ENCODE measurements at regions not wholly inside any gene's neighbourhood (a gene's known extent, or its start where the extent isn't known, plus 50 kb on each side); places are given as distances from the start of the nearest gene placed in this dataset.
"Not testable (repeated sequence)": the region's sequence is repeated elsewhere in the genome, so short reads cannot be mapped to it uniquely, and the experiment has no call there.

DNA sequence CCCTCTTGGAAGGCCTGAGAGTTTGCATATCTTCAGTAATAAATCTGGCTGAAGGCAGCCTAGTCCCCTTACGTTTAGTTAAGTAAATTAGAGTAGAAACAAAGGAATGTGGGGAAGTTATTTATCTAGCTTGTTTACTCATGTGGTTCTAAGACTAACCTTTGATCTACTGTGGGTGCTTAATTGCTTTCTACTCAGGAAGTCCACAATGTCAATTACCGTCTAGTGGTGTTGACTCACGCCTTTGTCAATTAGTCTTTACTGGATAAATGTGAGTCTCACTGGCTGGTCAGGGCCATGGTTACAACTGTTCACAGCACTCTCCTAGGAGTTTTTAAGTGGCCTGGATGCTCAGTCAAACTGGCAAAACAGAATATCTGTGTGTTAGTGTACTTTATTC, 2338.4 kb downstream of the TP53TG3F start:
- Histone ChIP-seq H3K27me3 (ENCODE audit: insufficient read depth, poor library complexity, severe bottlenecking) (no peaks in the 10 kb centered on the region), H3K27ac (replicated peaks) (no peak overlapping the region), H3K4me3 (replicated peaks; ENCODE audit: insufficient read depth, low read length) (no peak overlapping the region)
- DNase-seq (ENCODE audit: low read depth in 1 of 2, low spot score in 1 of 2): no peak
- no peak for TF ChIP-seq GABPA (IDR thresholded peaks at IDR 0.05; ENCODE audit: low read depth)
- TF ChIP-seq SPI1 (IDR thresholded peaks at IDR 0.05; ENCODE audit: borderline replicate concordance, low read depth): no peak
- no peak for TF ChIP-seq POLR2AphosphoS5 (IDR thresholded peaks at IDR 0.05; ENCODE audit: low read depth)
- TF ChIP-seq, protein P1, sequence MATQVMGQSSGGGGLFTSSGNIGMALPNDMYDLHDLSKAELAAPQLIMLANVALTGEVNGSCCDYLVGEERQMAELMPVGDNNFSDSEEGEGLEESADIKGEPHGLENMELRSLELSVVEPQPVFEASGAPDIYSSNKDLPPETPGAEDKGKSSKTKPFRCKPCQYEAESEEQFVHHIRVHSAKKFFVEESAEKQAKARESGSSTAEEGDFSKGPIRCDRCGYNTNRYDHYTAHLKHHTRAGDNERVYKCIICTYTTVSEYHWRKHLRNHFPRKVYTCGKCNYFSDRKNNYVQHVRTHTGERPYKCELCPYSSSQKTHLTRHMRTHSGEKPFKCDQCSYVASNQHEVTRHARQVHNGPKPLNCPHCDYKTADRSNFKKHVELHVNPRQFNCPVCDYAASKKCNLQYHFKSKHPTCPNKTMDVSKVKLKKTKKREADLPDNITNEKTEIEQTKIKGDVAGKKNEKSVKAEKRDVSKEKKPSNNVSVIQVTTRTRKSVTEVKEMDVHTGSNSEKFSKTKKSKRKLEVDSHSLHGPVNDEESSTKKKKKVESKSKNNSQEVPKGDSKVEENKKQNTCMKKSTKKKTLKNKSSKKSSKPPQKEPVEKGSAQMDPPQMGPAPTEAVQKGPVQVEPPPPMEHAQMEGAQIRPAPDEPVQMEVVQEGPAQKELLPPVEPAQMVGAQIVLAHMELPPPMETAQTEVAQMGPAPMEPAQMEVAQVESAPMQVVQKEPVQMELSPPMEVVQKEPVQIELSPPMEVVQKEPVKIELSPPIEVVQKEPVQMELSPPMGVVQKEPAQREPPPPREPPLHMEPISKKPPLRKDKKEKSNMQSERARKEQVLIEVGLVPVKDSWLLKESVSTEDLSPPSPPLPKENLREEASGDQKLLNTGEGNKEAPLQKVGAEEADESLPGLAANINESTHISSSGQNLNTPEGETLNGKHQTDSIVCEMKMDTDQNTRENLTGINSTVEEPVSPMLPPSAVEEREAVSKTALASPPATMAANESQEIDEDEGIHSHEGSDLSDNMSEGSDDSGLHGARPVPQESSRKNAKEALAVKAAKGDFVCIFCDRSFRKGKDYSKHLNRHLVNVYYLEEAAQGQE (IDR thresholded peaks at IDR 0.05; ENCODE audit: insufficient replicate concordance, low read depth): no peak
- TF ChIP-seq, protein P2, sequence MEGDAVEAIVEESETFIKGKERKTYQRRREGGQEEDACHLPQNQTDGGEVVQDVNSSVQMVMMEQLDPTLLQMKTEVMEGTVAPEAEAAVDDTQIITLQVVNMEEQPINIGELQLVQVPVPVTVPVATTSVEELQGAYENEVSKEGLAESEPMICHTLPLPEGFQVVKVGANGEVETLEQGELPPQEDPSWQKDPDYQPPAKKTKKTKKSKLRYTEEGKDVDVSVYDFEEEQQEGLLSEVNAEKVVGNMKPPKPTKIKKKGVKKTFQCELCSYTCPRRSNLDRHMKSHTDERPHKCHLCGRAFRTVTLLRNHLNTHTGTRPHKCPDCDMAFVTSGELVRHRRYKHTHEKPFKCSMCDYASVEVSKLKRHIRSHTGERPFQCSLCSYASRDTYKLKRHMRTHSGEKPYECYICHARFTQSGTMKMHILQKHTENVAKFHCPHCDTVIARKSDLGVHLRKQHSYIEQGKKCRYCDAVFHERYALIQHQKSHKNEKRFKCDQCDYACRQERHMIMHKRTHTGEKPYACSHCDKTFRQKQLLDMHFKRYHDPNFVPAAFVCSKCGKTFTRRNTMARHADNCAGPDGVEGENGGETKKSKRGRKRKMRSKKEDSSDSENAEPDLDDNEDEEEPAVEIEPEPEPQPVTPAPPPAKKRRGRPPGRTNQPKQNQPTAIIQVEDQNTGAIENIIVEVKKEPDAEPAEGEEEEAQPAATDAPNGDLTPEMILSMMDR (IDR thresholded peaks at IDR 0.05; ENCODE audit: insufficient read depth, low read length): no peak

DNA sequence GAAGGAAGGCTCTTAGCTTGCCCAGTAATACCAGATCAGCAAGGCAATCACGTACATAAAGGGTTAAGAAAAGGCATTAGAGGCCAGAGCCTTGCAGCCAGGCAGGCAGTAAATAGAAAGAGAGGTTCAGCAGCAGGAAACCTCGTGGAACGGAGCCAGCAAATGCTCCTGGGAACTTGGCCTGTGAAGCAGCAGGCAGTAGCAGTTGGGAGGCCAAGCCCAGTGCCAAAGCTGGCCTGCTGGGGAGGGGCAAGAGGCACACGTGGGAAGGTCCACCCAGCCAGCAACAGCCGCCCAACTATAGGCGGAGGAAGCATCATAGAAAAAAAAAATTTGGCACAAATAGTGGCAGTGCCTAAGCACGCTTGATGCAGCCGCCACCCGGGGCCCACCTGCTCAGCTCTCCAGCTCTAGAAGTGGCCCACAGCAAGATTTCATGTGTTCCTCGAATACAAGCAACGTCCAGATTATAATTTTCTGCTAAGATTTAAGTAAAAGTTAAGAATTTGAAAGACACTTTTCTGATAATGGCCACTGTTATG, 2339.5 kb downstream of the TP53TG3F start:
- Histone ChIP-seq H3K4me3 (replicated peaks; ENCODE audit: insufficient read depth, low read length) (no peak overlapping the region), H3K27me3 (ENCODE audit: insufficient read depth, poor library complexity, severe bottlenecking) (no peaks in the 10 kb centered on the region), H3K27ac (replicated peaks) (no peak overlapping the region)
- no peak for DNase-seq (ENCODE audit: low read depth in 1 of 2, low spot score in 1 of 2)
- TF ChIP-seq, protein P2 (IDR thresholded peaks at IDR 0.05; ENCODE audit: insufficient read depth, low read length): no peak
- TF ChIP-seq POLR2AphosphoS5 (IDR thresholded peaks at IDR 0.05; ENCODE audit: low read depth) (no peak), SPI1 (IDR thresholded peaks at IDR 0.05; ENCODE audit: borderline replicate concordance, low read depth) (no peak), GABPA (IDR thresholded peaks at IDR 0.05; ENCODE audit: low read depth) (no peak)
- TF ChIP-seq, protein P1 (IDR thresholded peaks at IDR 0.05; ENCODE audit: insufficient replicate concordance, low read depth): no peak

DNA sequence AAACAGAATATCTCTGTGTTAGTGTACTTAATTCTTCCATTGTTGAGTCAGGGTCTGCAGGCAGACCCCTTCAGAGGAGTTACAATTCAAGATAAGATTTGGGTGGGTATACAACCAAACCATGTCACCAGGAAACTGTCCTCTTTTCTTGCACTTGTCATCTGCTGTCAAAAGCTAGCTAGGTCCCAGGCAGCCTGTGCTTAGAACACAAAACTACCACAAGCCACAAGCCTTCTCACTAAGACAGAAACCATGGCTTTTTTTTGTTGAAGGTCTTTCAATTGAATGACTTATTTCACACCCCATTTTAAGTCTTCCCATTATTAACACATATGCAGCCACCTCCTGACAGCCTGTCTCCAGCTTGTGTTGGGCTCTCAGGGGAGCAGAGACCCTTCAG, 2345.1 kb downstream of the TP53TG3F start:
- not testable (repeated sequence) for H3K4me3 ChIP-seq (replicated peaks; ENCODE audit: insufficient read depth, low read length); H3K27ac ChIP-seq (replicated peaks); H3K27me3 ChIP-seq (ENCODE audit: insufficient read depth, poor library complexity, severe bottlenecking); DNase-seq (ENCODE audit: low read depth in 1 of 2, low spot score in 1 of 2)

DNA sequence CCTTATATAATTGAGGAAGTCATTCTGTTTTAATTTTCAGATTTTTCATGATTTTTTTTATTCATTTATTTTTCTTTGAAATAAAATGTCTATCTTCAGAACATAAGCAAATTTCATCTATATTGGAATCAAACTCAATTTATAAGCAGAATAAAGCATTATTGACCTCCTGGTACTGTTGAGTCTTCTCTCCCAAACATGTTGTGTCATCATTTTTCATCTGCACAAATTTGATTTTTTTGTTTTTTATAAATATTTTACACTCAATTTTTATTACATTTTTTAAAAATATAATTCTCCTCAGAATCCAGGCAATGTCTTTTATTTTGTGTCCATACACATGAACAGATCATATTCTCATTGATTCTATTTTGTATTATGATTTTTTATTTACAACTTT, 2363.9 kb downstream of the TP53TG3F start:
- DNase-seq (ENCODE audit: low read depth in 1 of 2, low spot score in 1 of 2): no peak
- H3K27me3 ChIP-seq (ENCODE audit: insufficient read depth, poor library complexity, severe bottlenecking): no peaks in the 10 kb centered on the region
- no peak overlapping the region for H3K27ac ChIP-seq (replicated peaks)
- H3K4me3 ChIP-seq (replicated peaks; ENCODE audit: insufficient read depth, low read length): no peak overlapping the region
- TF ChIP-seq POLR2AphosphoS5 (IDR thresholded peaks at IDR 0.05; ENCODE audit: low read depth) (no peak), SPI1 (IDR thresholded peaks at IDR 0.05; ENCODE audit: borderline replicate concordance, low read depth) (no peak), GABPA (IDR thresholded peaks at IDR 0.05; ENCODE audit: low read depth) (no peak)
- TF ChIP-seq, protein P2 (IDR thresholded peaks at IDR 0.05; ENCODE audit: insufficient read depth, low read length): no peak
- TF ChIP-seq, protein P1 (IDR thresholded peaks at IDR 0.05; ENCODE audit: insufficient replicate concordance, low read depth): no peak
